Spleen (tissue), 11 donors: ENCODE measurements at regions not wholly inside any gene's neighbourhood (a gene's known extent, or its start where the extent isn't known, plus 50 kb on each side); places are given as distances from the start of the nearest gene placed in this dataset.
"Not testable (repeated sequence)": the region's sequence is repeated elsewhere in the genome, so short reads cannot be mapped to it uniquely, and the experiment has no call there.

ENCODE experiments used
- DNase-seq: peaks from one replicate; pipeline ENCODE4 v3.0.0-alpha.2; 2020
- H3K27ac ChIP-seq, 8 donors: fragments of 200-600 bp; sonication (generic) in 7 of 8; 1 replicate in 4 of 8; 2 replicates in 4 of 8; pipeline versions ENCODE4 v1.5.0 to v1.8.0; 2016 to 2021; ENCODE audit warnings: inconsistent platforms in 4 of 8, mild to moderate bottlenecking in 4 of 8, moderate library complexity in 1 of 8
- H3K27me3 ChIP-seq, 7 donors: fragments of 200-600 bp; sonication (generic) in 6 of 7; replicated peaks in 1 of 7; 1 replicate in 4 of 7; 2 replicates in 3 of 7; pipeline versions ENCODE4 v1.5.0 to v1.8.0; 2016 to 2021; ENCODE audit warnings: inconsistent platforms in 3 of 7, mild to moderate bottlenecking in 1 of 7
- H3K36me3 ChIP-seq, 6 donors: fragments of 200-600 bp; sonication (generic) in 5 of 6; 1 replicate in 4 of 6; 2 replicates in 2 of 6; pipeline versions ENCODE4 v1.5.0 to v1.8.0; 2016 to 2021; ENCODE audit warnings: inconsistent platforms in 2 of 6
- H3K4me1 ChIP-seq, 6 donors: fragments of 200-600 bp; sonication (generic) in 5 of 6; 1 replicate in 3 of 6; 2 replicates in 3 of 6; pipeline versions ENCODE4 v1.5.0 to v1.8.0; 2016 to 2021; ENCODE audit warnings: inconsistent platforms in 3 of 6
- H3K4me3 ChIP-seq, 8 donors: fragments of 200-600 bp; sonication (generic) in 7 of 8; 1 replicate in 4 of 8; 2 replicates in 4 of 8; pipeline versions ENCODE4 v1.5.0 to v1.8.0; 2016 to 2021; ENCODE audit warnings: inconsistent platforms in 4 of 8, mild to moderate bottlenecking in 4 of 8, moderate library complexity in 2 of 8
- H3K9me3 ChIP-seq, 8 donors: fragments of 200-600 bp; sonication (generic) in 7 of 8; 1 replicate in 4 of 8; 2 replicates in 4 of 8; pipeline versions ENCODE4 v1.5.0 to v1.8.0; 2016 to 2021; ENCODE audit warnings: inconsistent platforms in 4 of 8
- POLR2A ChIP-seq, 3 donors: fragments of 450-650 bp; IDR thresholded peaks; one replicate each; pipeline ENCODE4 v1.5.1; 2017; ENCODE audit warnings: antibody characterized with exemption in 3 of 3, mild to moderate bottlenecking in 1 of 3
- POLR2AphosphoS5 ChIP-seq, 3 donors: sonication (generic); formaldehyde crosslinking; IDR thresholded peaks; one replicate each; pipeline ENCODE4 v1.5.1; 2017; ENCODE audit warnings: antibody characterized with exemption in 3 of 3
- WGBS, 5 donors: extraction: QIAGEN DNeasy Blood & Tissue Kit in 3 of 5; methylation state at CpG; one replicate each; pipeline versions ENCODE4 v1.1.5 to v1.1.7; 2013 to 2018; 5-methylcytosine and 5-hydroxymethylcytosine counted together
- intact Hi-C: fragments of 100-400 bp; cut with DNase I; formaldehyde crosslinking; loops from one replicate; pipeline ENCODE4 v1.15.0; 2023; ENCODE audit warnings: low total_unique reads
- TF ChIP-seq, protein P1 (sequence below), 11 experiments: fragments of 200-600 bp in 7 of 11; fragments of 450-650 bp in 4 of 11; sonication (generic) in 4 of 11; IDR thresholded peaks in 8 of 11; conservative IDR thresholded peaks in 3 of 11; 1 replicate in 7 of 11; 2 replicates in 4 of 11; pipeline versions ENCODE4 v1.4.0 to v1.8.0; 2016 to 2021; ENCODE audit warnings: antibody characterized with exemption in 11 of 11, inconsistent platforms in 4 of 11, mild to moderate bottlenecking in 1 of 11
- donor health status: healthy with polysubstance abuse.
- donor health status: DM: no; HTN: no; CAD: no; lungs with moderate emphysema.
- donor health status: DM: no; HTN: no; CAD: no.
- donor health status: Bipolar disorder and iron deficiency.
- donor health status: healthy.
- donor health status: DM: no; HTN: no; CAD: no.
- donor health status: DM: yes; HTN: yes; CAD: no.

DNA sequence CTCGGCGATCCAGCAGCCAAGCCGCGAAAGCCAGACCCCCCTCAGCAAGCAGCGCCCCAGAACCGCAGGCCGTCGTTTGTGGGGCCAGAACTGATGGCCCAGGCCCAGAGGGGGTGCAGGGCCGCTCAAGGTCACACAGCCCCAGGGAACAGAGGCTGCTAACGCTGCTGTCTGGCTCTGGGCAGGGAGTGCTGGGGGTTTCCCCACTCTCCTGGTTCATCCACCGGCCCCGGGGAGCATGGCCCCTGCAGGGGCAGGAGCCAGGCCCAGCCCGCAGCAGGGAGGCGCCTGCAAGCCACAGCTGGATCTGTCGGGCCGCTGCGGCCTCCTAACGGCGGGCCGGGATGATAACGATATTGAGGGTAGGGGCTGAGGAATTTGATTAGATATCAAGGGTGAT is 64.8 kb upstream of the IGFBPL1 start:
- Histone ChIP-seq H3K27me3 (peaks cover 0 to 27% (median 3%) of the 10 kb centered on the region in 7 donors), H3K4me3 (no peak overlapping the region), H3K36me3 (no peaks in the 10 kb centered on the region), H3K27ac (no peak overlapping the region), H3K9me3 (no peaks in the 10 kb centered on the region), H3K4me1 (no peaks in the 10 kb centered on the region)
- TF ChIP-seq, protein P1, sequence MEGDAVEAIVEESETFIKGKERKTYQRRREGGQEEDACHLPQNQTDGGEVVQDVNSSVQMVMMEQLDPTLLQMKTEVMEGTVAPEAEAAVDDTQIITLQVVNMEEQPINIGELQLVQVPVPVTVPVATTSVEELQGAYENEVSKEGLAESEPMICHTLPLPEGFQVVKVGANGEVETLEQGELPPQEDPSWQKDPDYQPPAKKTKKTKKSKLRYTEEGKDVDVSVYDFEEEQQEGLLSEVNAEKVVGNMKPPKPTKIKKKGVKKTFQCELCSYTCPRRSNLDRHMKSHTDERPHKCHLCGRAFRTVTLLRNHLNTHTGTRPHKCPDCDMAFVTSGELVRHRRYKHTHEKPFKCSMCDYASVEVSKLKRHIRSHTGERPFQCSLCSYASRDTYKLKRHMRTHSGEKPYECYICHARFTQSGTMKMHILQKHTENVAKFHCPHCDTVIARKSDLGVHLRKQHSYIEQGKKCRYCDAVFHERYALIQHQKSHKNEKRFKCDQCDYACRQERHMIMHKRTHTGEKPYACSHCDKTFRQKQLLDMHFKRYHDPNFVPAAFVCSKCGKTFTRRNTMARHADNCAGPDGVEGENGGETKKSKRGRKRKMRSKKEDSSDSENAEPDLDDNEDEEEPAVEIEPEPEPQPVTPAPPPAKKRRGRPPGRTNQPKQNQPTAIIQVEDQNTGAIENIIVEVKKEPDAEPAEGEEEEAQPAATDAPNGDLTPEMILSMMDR (IDR thresholded peaks at IDR 0.05 in 8 of 11, conservative IDR thresholded peaks at IDR 0.05 in 3 of 11) = no peak
- WGBS, 5 donors = 87 to 93% (median 90%) methylated on average over 9 to 21 of the region's 21 CpGs
- DNase-seq = no peak
- intact Hi-C loops = no loop called here

DNA sequence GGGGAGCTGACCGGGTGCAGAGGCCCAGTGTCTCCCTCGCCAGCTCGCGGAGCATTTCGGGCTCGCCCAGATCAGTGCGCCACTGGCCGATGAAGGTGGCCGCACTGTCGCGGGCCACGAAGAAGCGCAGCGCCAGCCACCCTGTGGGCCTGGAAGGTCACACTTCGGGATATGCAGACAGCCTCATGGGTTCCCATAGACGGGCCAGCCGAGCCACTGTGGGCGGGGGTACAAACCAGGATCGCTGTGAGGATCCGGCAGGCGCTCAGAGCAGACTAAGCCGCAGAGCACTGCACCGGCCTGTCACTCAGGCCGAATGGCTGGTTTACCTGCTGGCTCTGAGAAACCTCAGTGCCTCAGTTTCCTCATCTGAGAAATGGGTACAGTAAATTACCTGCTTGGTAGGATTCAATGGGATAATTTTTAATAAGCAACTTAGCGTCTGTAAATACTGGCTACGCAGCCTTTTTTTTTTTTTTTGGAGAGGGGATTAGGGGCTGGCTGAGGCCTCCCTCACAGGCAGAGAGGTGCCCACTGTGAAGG is 64.0 kb upstream of the IGFBPL1 start:
- Histone ChIP-seq H3K4me3 (no peak overlapping the region), H3K36me3 (no peaks in the 10 kb centered on the region), H3K4me1 (no peaks in the 10 kb centered on the region), H3K27ac (no peak overlapping the region), H3K27me3 (peaks cover 0 to 34% (median 3%) of the 10 kb centered on the region in 7 donors), H3K9me3 (no peaks in the 10 kb centered on the region)
- no peak for DNase-seq
- intact Hi-C loops = no loop called here
- WGBS, 5 donors = 83 to 94% (median 91%) methylated on average over 9 to 26 of the region's 26 CpGs
- TF ChIP-seq POLR2A (IDR thresholded peaks at IDR 0.05) (no peak), POLR2AphosphoS5 (IDR thresholded peaks at IDR 0.05) (no peak)
- TF ChIP-seq, protein P1 (IDR thresholded peaks at IDR 0.05 in 8 of 11, conservative IDR thresholded peaks at IDR 0.05 in 3 of 11) = no peak

DNA sequence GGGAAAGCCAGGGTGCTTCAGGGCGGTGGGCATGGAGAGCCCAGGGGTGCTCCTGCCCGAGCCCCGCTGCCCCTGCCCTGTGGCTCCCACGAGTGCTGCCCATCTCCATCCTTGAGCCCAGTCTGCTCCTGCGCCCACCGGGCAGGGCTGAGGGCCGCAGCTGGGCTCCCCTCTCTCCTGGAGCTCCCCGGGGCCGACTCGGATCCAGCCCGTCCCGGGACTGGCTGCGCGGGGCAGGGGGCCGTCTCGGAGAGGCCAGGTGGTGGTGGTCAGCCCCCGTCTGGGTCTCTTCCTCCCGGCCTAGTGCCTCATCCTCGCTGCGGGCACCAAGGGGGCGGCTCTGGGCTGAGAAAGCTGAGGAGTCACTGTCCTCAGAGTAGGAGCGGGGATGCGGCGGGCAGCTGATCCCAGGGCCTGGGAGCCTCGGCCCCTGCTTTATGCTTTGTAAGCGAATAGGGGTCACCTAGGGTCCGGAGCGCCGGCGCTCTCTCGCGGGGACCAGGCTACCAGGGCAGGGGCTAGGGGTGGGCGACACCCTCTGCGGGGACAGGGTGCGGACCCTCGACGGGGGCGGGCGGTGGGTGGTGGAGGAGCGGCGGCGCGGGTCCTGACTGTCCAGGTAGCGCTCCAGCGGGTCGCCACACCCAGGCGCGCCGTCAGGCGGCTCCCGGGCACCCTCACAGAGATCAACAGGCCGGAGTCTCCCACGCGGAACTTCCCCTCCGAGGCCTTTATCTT is 63.3 kb upstream of the IGFBPL1 start:
- H3K27me3 ChIP-seq = peaks cover 0 to 40% (median 3%) of the 10 kb centered on the region in 7 donors
- H3K4me3 ChIP-seq, H3K4me1 ChIP-seq, H3K36me3 ChIP-seq, H3K27ac ChIP-seq, H3K9me3 ChIP-seq, intact Hi-C loops, DNase-seq: not testable (repeated sequence)
- 63 to 69% (median 64%) methylated on average over 21 to 55 of the region's 55 CpGs for WGBS, 5 donors

DNA sequence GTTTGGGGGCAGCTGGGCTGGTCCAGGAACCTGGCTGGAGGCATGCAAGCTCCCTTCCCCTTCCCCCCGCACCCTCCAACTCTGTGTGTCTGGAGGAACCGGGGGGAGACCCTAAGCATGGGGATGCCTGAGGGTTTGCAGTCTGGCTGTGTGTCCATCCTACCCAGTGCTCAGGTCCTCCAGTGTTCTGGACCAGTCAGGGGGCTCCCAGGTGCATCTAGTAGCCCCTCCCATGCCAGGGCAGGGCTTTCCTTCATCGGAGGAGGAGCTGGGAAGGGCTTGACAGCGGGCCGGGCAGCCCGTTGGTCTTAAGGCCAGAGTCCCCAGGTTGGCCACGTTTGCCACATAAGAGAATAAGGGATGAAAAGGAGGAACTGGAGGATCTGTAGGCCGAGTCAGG is 62.6 kb upstream of the IGFBPL1 start:
- Histone ChIP-seq H3K36me3 (no peaks in the 10 kb centered on the region), H3K27me3 (peaks cover 0 to 45% (median 3%) of the 10 kb centered on the region in 7 donors), H3K9me3 (no peaks in the 10 kb centered on the region), H3K4me1 (no peaks in the 10 kb centered on the region), H3K4me3 (no peak overlapping the region), H3K27ac (no peak overlapping the region)
- intact Hi-C loops = no loop called here
- DNase-seq = no peak
- TF ChIP-seq POLR2A (IDR thresholded peaks at IDR 0.05) (no peak), POLR2AphosphoS5 (IDR thresholded peaks at IDR 0.05) (no peak)
- TF ChIP-seq, protein P1 (IDR thresholded peaks at IDR 0.05 in 8 of 11, conservative IDR thresholded peaks at IDR 0.05 in 3 of 11) = no peak
- WGBS, 5 donors = 67 to 77% (median 69%) methylated on average over 7 to 8 of the region's 8 CpGs
